ENCODE measurements at regions not wholly inside any gene's neighbourhood (a gene's known extent, or its start where the extent isn't known, plus 50 kb on each side); places are given as distances from the start of the nearest gene placed in this dataset.

DNA sequence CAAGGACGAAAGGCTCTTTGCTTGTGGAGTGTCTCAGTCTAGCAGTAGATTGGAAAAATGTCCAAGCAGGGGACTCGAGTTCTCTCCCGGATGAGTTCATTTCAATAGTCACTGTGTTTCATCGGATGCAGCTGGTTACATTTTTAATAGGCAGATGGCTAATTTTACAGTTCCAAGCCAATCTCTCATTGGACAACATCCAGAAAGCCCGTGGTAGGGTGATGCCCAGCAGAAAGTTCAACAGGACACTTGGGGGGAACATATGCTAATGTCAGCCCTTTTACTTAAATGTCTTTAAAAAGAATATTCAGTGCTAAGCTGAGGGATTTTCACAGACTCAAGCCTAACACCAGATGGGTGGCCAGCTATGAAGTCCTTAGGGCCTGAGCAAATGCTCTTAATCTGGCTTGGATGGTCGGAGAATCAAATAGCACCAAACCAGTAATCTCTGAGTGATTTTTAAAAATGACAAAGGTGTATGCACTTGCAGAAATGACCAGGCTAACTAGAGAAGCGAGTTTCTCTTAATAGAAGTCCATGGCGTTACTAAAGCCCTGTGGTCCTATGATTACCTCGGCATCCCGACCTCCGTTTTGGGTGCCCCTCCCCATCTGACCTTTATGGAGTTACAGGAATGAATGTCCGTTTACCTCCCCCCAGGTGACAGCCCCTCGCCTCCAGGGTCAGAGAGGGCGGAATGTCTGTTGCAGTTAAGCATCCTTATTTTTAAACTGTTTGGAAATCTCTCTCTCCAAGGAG, 289.2 kb upstream of the SALL1 start:
- dilution Hi-C loops (cut with MboI; ENCODE audit: extremely low pct_ligation_motif_present, low sequenced_read_pairs) (no loop called here), intact Hi-C loops (cut with micrococcal nuclease) (no loop called here)
- Histone ChIP-seq H3K9ac (replicated peaks; ENCODE audit: extremely low read depth, insufficient read depth, low read length) (no peak overlapping the region), H3K4me3 (replicated peaks in 1 of 3; ENCODE audit: insufficient read depth in 1 of 3, low read depth in 1 of 3, low read length in 3 of 3) (no peak overlapping the region), H3K27ac (ENCODE audit: insufficient read depth, low read depth, low read length) (no peak overlapping the region), H3K4me2 (ENCODE audit: insufficient read depth, low read length) (no peak overlapping the region), H3K9me3 (replicated peaks; ENCODE audit: control insufficient read depth, insufficient read depth, low read length) (no peaks in the 10 kb centered on the region), H3K9me1 (replicated peaks; ENCODE audit: control insufficient read depth, extremely low read depth, insufficient read depth, low read length) (no peaks in the 10 kb centered on the region), H3K79me2 (ENCODE audit: control insufficient read depth, insufficient read depth, low read length) (no peaks in the 10 kb centered on the region), H3K27me3 (ENCODE audit: control insufficient read depth in 2 of 2, insufficient read depth in 2 of 2, low read length in 2 of 2) (no peaks in the 10 kb centered on the region), H2AFZ (ENCODE audit: low read depth, low read length) (no peak overlapping the region), H3K4me1 (ENCODE audit: control insufficient read depth, extremely low read depth, insufficient read depth, low read length) (no peaks in the 10 kb centered on the region), H4K20me1 (replicated peaks; ENCODE audit: control insufficient read depth, extremely low read depth, insufficient read depth, low read length) (no peaks in the 10 kb centered on the region), H3K36me3 (ENCODE audit: control insufficient read depth in 2 of 2, extremely low read depth in 1 of 2, insufficient read depth in 2 of 2, low read length in 2 of 2) (no peaks in the 10 kb centered on the region)
- DNase-seq (ENCODE audit: low read depth, low spot score) (no peak), FAIRE-seq (no peak)
- ChIA-PET POLR2A (no interaction called here), CTCF (no interaction called here)
- TF ChIP-seq EZH2 (IDR thresholded peaks at IDR 0.05; ENCODE audit: borderline replicate concordance, low read depth, low read length, severe bottlenecking), result no peak
- no peak for TF ChIP-seq POLR2AphosphoS5 (IDR thresholded peaks at IDR 0.05; ENCODE audit: insufficient read depth, low read depth, low read length)
- TF ChIP-seq CTCF (IDR thresholded peaks at IDR 0.05; ENCODE audit: extremely low read depth in 1 of 2, insufficient read depth in 1 of 2, low read depth in 1 of 2, low read length in 2 of 2), result no peak
- no peak for TF ChIP-seq JUN (IDR thresholded peaks at IDR 0.05; ENCODE audit: borderline replicate concordance, insufficient read depth, insufficient read length, low read depth)
- BruUV-seq (replicated peaks), result no TSS peak

DNA sequence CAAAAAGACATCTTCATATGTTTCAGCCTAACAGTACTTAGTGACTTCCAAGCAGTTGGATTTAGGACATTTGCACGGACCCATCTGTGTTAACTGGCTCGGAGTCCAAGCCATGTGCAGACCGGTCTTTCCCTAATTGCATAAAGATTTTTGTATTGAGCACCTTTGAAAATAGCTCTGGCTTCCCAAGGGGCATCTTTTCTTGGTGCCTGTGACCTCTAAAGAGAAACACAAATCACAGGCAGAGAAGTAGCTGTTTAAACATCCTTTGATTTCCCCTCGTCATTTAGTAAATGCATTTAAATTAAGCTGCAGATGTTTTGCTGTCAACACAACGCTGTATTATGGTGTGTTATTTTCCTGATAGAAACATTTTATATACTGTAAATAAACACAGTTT, 288.2 kb upstream of the SALL1 start:
- FAIRE-seq (no peak), DNase-seq (ENCODE audit: low read depth, low spot score) (no peak)
- Histone ChIP-seq H3K4me1 (ENCODE audit: control insufficient read depth, extremely low read depth, insufficient read depth, low read length) (no peaks in the 10 kb centered on the region), H3K4me2 (ENCODE audit: insufficient read depth, low read length) (no peak overlapping the region), H2AFZ (ENCODE audit: low read depth, low read length) (no peak overlapping the region), H3K36me3 (ENCODE audit: control insufficient read depth in 2 of 2, extremely low read depth in 1 of 2, insufficient read depth in 2 of 2, low read length in 2 of 2) (no peaks in the 10 kb centered on the region), H3K27ac (ENCODE audit: insufficient read depth, low read depth, low read length) (no peak overlapping the region), H4K20me1 (replicated peaks; ENCODE audit: control insufficient read depth, extremely low read depth, insufficient read depth, low read length) (no peaks in the 10 kb centered on the region), H3K9me3 (replicated peaks; ENCODE audit: control insufficient read depth, insufficient read depth, low read length) (no peaks in the 10 kb centered on the region), H3K27me3 (ENCODE audit: control insufficient read depth in 2 of 2, insufficient read depth in 2 of 2, low read length in 2 of 2) (no peaks in the 10 kb centered on the region), H3K4me3 (replicated peaks in 1 of 3; ENCODE audit: insufficient read depth in 1 of 3, low read depth in 1 of 3, low read length in 3 of 3) (no peak overlapping the region), H3K9ac (replicated peaks; ENCODE audit: extremely low read depth, insufficient read depth, low read length) (no peak overlapping the region), H3K79me2 (ENCODE audit: control insufficient read depth, insufficient read depth, low read length) (no peaks in the 10 kb centered on the region), H3K9me1 (replicated peaks; ENCODE audit: control insufficient read depth, extremely low read depth, insufficient read depth, low read length) (no peaks in the 10 kb centered on the region)
- CTCF ChIA-PET, result no interaction called here
- intact Hi-C loops (cut with micrococcal nuclease), result no loop called here
- dilution Hi-C loops (cut with MboI; ENCODE audit: extremely low pct_ligation_motif_present, low sequenced_read_pairs), result no loop called here
- TF ChIP-seq POLR2AphosphoS5 (IDR thresholded peaks at IDR 0.05; ENCODE audit: insufficient read depth, low read depth, low read length) (no peak), MYC (IDR thresholded peaks at IDR 0.05; ENCODE audit: low read depth, low read length) (no peak), FOS (IDR thresholded peaks at IDR 0.05; ENCODE audit: borderline replicate concordance, insufficient read depth, low read length) (no peak), MAX (IDR thresholded peaks at IDR 0.05; ENCODE audit: insufficient read depth, insufficient read length) (no peak), CTCF (IDR thresholded peaks at IDR 0.05; ENCODE audit: extremely low read depth in 1 of 2, insufficient read depth in 1 of 2, low read depth in 1 of 2, low read length in 2 of 2) (no peak), JUN (IDR thresholded peaks at IDR 0.05; ENCODE audit: borderline replicate concordance, insufficient read depth, insufficient read length, low read depth) (no peak), POLR2A (IDR thresholded peaks at IDR 0.05; ENCODE audit: low read depth, low read length) (no peak), GATA2 (IDR thresholded peaks at IDR 0.05; ENCODE audit: insufficient read depth, insufficient read length, low read depth, low read length) (no peak), EZH2 (IDR thresholded peaks at IDR 0.05; ENCODE audit: borderline replicate concordance, low read depth, low read length, severe bottlenecking) (no peak)
- POLR2A ChIA-PET, result no interaction called here
- BruUV-seq (replicated peaks), result no TSS peak

Data from endothelial cell of umbilical vein (primary cell).